ENCODE measurements at regions not wholly inside any gene's neighbourhood (a gene's known extent, or its start where the extent isn't known, plus 50 kb on each side); places are given as distances from the start of the nearest gene placed in this dataset.

GRCh38 chr12:30088259-30088995 is 304.7 kb upstream of the TMTC1 start:
- H3K4me1 ChIP-seq, result peaks cover 0 to 4% (median 0%) of the 10 kb centered on the region in 4 donors
- no peak overlapping the region for H3K4me3 ChIP-seq
- intact Hi-C loops (cut with DNase I; ENCODE audit: low total_unique reads), result no loop called here
- no peak overlapping the region for H3K27ac ChIP-seq
- H3K9me3 ChIP-seq, result no peaks in the 10 kb centered on the region
- H3K36me3 ChIP-seq, result no peaks in the 10 kb centered on the region
- no peaks in the 10 kb centered on the region for H3K27me3 ChIP-seq
- no peak for DNase-seq
- no peak for TF ChIP-seq CTCF (IDR thresholded peaks at IDR 0.05)

GRCh38 chr12:30082381-30082780 is 298.6 kb upstream of the TMTC1 start:
- no peaks in the 10 kb centered on the region for H3K27me3 ChIP-seq
- TF ChIP-seq CTCF (IDR thresholded peaks at IDR 0.05), result no peak

GRCh38 chr12:30074916-30075315 is 291.2 kb upstream of the TMTC1 start:
- DNase-seq, result no peak
- TF ChIP-seq CTCF (IDR thresholded peaks at IDR 0.05), result no peak
- no peaks in the 10 kb centered on the region for H3K9me3 ChIP-seq
- no peaks in the 10 kb centered on the region for H3K36me3 ChIP-seq
- no peak overlapping the region for H3K27ac ChIP-seq
- no peak overlapping the region for H3K4me3 ChIP-seq
- H3K4me1 ChIP-seq, result no peaks in the 10 kb centered on the region
- no peaks in the 10 kb centered on the region for H3K27me3 ChIP-seq
- intact Hi-C loops (cut with DNase I; ENCODE audit: low total_unique reads), result no loop called here

More at GRCh38 chr12:30082381-30082780, 298.6 kb upstream of the TMTC1 start:
- DNase-seq, result no peak
- Histone ChIP-seq H3K9me3 (no peaks in the 10 kb centered on the region), H3K36me3 (no peaks in the 10 kb centered on the region), H3K27ac (no peak overlapping the region), H3K4me3 (no peak overlapping the region), H3K4me1 (peaks cover 0 to 4% (median 0%) of the 10 kb centered on the region in 4 donors)
- intact Hi-C loops (cut with DNase I; ENCODE audit: low total_unique reads), result no loop called here

GRCh38 chr12:30072824-30073223 is 289.1 kb upstream of the TMTC1 start:
- Histone ChIP-seq H3K4me1 (no peaks in the 10 kb centered on the region), H3K27ac (no peak overlapping the region), H3K4me3 (no peak overlapping the region), H3K36me3 (no peaks in the 10 kb centered on the region), H3K27me3 (no peaks in the 10 kb centered on the region), H3K9me3 (no peaks in the 10 kb centered on the region)
- no peak for DNase-seq
- intact Hi-C loops (cut with DNase I; ENCODE audit: low total_unique reads), result no loop called here
- no peak for TF ChIP-seq CTCF (IDR thresholded peaks at IDR 0.05)

GRCh38 chr12:30067146-30067545 is 283.4 kb upstream of the TMTC1 start:
- Histone ChIP-seq H3K27ac (no peak overlapping the region), H3K36me3 (no peaks in the 10 kb centered on the region), H3K4me3 (no peak overlapping the region), H3K9me3 (no peaks in the 10 kb centered on the region), H3K4me1 (no peaks in the 10 kb centered on the region), H3K27me3 (no peaks in the 10 kb centered on the region)
- TF ChIP-seq CTCF (IDR thresholded peaks at IDR 0.05), result no peak
- intact Hi-C loops (cut with DNase I; ENCODE audit: low total_unique reads), result no loop called here
- DNase-seq, result no peak
